HEK293T (cell line): ENCODE measurements at regions not wholly inside any gene's neighbourhood (a gene's known extent, or its start where the extent isn't known, plus 50 kb on each side); places are given as distances from the start of the nearest gene placed in this dataset.
A peak's percentile ranks its signal among the peaks of the same experiment; 100 is the strongest.

Experiments used
- CTCF ChIA-PET: fragments of 350-600 bp; formaldehyde crosslinking; extraction: SDS; loops from one replicate; lab custom pipeline; 2021; ENCODE audit warnings: antibody characterized with exemption, inconsistent platforms; lab: Yijun Ruan, JAX
- POLR2A ChIA-PET: fragments of 350-600 bp; formaldehyde crosslinking; extraction: SDS; loops from one replicate; lab custom pipeline; 2020; ENCODE audit warnings: antibody characterized with exemption, inconsistent platforms; lab: Yijun Ruan, JAX
- DNase-seq: peaks from one replicate; pipeline ENCODE4 v3.0.0; 2012; ENCODE audit warnings: mixed read lengths; ENCODE audit errors: extremely low spot score
- ARNT ChIP-seq: fragments of 450-650 bp; IDR thresholded peaks from 2 replicates; pipeline ENCODE4 v1.6.1; 2017; ENCODE audit warnings: mild to moderate bottlenecking
- BHLHE40 ChIP-seq: fragments of 450-650 bp; IDR thresholded peaks from 2 replicates; pipeline ENCODE4 v1.6.1; 2016; ENCODE audit warnings: mild to moderate bottlenecking, moderate library complexity, borderline replicate concordance
- CTBP1 ChIP-seq: fragments of 450-650 bp; IDR thresholded peaks from 2 replicates; pipeline ENCODE4 v1.6.1; 2016; ENCODE audit warnings: borderline replicate concordance
- ELF4 ChIP-seq: fragments of 450-650 bp; IDR thresholded peaks from 2 replicates; pipeline ENCODE4 v1.6.1; 2017; ENCODE audit warnings: antibody characterized with exemption
- FOXA1 ChIP-seq: fragments of 450-650 bp; IDR thresholded peaks from 2 replicates; pipeline ENCODE4 v1.6.1; 2016; ENCODE audit warnings: mild to moderate bottlenecking
- FOXK2 ChIP-seq: fragments of 450-650 bp; IDR thresholded peaks from 2 replicates; pipeline ENCODE4 v1.6.1; 2016; ENCODE audit warnings: mild to moderate bottlenecking
- FOXM1 ChIP-seq: fragments of 450-650 bp; IDR thresholded peaks from 2 replicates; pipeline ENCODE4 v1.6.1; 2017; ENCODE audit warnings: mild to moderate bottlenecking, borderline replicate concordance
- HDGF ChIP-seq: fragments of 450-650 bp; IDR thresholded peaks from 2 replicates; pipeline ENCODE4 v1.6.1; 2017; ENCODE audit warnings: antibody characterized with exemption, borderline replicate concordance
- L3MBTL2 ChIP-seq: fragments of 450-650 bp; conservative IDR thresholded peaks from 2 replicates; pipeline ENCODE4 v1.6.1; 2016; ENCODE audit warnings: mild to moderate bottlenecking
- LEF1 ChIP-seq: fragments of 450-650 bp; IDR thresholded peaks from 2 replicates; pipeline ENCODE4 v1.6.1; 2017; ENCODE audit warnings: mild to moderate bottlenecking, borderline replicate concordance
- NFRKB ChIP-seq: fragments of 450-650 bp; IDR thresholded peaks from 2 replicates; pipeline ENCODE4 v1.6.1; 2016; ENCODE audit warnings: mild to moderate bottlenecking, moderate library complexity
- PKNOX1 ChIP-seq: fragments of 450-650 bp; IDR thresholded peaks from 2 replicates; pipeline ENCODE4 v1.6.1; 2016
- SP1 ChIP-seq: fragments of 450-650 bp; IDR thresholded peaks from 2 replicates; pipeline ENCODE4 v1.6.1; 2017
- SUZ12 ChIP-seq: fragments of 450-650 bp; IDR thresholded peaks from 2 replicates; pipeline ENCODE4 v1.6.1; 2016; ENCODE audit warnings: mild to moderate bottlenecking
- TARDBP ChIP-seq: fragments of 450-650 bp; IDR thresholded peaks from 2 replicates; pipeline ENCODE4 v1.6.1; 2016
- ZNF384 ChIP-seq: fragments of 450-650 bp; IDR thresholded peaks from 2 replicates; pipeline ENCODE4 v1.6.1; 2016

DNA sequence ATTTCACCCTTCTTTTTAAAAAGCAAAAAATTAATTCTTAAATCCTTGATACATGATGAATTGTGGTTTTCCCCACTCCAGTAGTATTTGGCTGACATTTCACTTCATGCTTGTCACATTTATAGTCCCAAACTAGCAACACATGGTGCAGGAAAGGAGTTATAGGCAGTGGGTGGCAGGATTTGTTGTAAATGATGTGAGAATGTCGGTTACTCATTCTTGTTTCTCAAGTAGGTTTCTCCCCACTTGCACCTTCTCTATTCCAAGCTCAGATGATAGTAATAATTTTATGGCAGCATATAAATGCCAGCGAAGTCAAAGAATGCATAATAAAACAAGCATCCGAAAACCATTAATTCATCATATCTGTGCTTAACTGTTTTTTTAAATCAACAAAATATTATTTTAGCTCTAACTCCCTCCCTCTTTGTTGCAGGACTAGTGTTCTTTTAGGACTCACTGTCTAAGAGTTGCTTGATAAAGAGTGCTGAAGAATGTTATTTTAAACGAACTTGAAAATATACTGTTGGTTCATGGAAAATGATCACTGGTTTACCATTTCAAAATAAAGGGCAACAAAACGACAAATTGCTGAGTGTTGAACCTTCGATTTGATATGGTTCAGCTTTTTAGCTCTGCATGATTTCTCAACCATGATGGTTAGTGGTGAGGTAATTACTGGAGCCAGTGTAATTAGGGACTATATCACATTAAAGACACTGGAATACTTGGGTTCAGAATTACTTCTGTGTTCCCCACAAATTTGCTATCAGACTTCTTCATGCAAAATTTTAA lies 88.1 kb upstream of the ADAMTSL1 start:
- ChIA-PET CTCF (no interaction called here), POLR2A (no interaction called here)
- TF ChIP-seq SP1 = no peak
- no peak for TF ChIP-seq L3MBTL2
- no peak for TF ChIP-seq ELF4
- TF ChIP-seq ZNF384 = no peak
- no peak for DNase-seq

GRCh38 chr9:18390393-18390792 lies 83.6 kb upstream of the ADAMTSL1 start:
- no peak for DNase-seq
- CTCF ChIA-PET = interaction anchor here (0.7 kb wide), 1 partner anchor 18 kb away, joined by 3 read pairs; no protein-coding TSS in a partner anchor
- POLR2A ChIA-PET = no interaction called here
- no peak for TF ChIP-seq ELF4
- no peak for TF ChIP-seq L3MBTL2
- no peak for TF ChIP-seq SP1
- TF ChIP-seq CTBP1 = no peak
- TF ChIP-seq FOXK2 = no peak
- TF ChIP-seq PKNOX1 = no peak
- no peak for TF ChIP-seq SUZ12
- TF ChIP-seq FOXM1 = no peak
- no peak for TF ChIP-seq ARNT
- TF ChIP-seq LEF1 = no peak
- TF ChIP-seq ZNF384 = no peak
- no peak for TF ChIP-seq FOXA1
- TF ChIP-seq BHLHE40 = no peak
- TF ChIP-seq NFRKB = no peak

DNA sequence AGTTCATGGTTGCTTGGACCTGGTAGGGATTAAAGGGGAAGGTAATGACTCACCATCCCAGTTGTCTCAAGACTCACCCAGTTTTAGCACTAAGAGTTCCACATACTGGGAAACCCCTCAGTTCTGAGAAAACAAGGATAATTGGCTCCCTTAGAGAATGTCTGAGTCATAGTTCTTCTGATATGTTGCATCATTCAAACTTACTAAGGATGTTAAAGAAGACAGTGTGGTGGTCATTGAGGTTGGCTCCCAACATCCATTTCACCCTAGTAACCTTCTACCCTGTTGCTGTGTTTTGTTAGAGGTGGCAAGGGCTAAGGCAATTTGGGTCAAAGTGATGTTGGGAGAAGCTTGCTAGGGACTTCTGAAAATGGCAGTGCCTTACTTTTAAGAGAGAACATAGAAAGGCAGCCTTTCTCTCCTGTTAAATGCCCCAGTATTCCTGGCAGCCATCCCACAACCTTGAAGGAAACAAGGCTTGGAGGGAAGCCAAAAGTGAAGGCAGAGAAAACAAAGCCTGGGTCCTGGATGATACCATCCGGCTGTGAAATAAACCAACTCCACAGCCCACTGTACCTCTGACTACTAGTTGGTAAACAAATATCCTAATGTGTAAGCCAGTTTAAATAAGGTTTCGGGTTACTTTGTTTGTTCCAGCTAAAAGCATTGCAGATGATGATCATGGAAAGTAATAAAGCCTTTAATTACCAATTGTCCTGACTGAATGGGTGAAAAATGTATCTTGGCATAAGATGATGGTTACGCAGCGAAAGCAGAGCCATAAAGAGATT lies 80.4 kb upstream of the ADAMTSL1 start:
- CTCF ChIA-PET = no interaction called here
- no peak for TF ChIP-seq SUZ12
- no peak for TF ChIP-seq L3MBTL2
- TF ChIP-seq HDGF = no peak
- no peak for TF ChIP-seq NFRKB
- no peak for TF ChIP-seq ZNF384
- TF ChIP-seq FOXM1 = no peak
- no peak for TF ChIP-seq ARNT
- no peak for TF ChIP-seq ELF4
- TF ChIP-seq SP1 = no peak
- POLR2A ChIA-PET = no interaction called here
- DNase-seq = peak; percentile 32

DNA sequence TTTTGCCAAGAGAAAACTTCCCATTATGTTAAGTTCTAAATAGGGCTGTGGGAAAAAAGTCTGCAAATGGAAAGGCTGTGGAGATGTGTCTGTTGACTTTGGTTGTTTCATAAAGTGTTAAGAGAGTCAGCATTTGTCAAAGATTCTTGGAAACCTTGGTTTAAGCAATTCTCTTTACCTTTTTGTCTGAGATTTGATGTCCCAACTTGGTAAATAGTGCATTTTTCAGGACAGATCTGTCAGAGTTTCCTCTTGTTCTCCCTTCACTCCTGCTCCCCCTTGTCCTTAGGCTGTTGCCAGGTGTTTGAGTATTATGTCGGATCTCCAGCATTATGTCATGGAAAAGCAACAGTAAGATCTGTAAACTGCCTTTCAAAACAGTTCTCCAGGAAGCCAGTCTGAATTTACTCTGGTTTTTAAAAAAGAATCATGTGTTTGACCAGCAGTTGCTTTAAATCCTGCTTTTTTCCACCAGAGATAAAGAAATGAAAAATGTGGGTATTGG lies 79.1 kb upstream of the ADAMTSL1 start:
- DNase-seq = no peak
- ChIA-PET CTCF (no interaction called here), POLR2A (no interaction called here)
- TF ChIP-seq FOXM1 (no peak), LEF1 (no peak), SP1 (no peak), PKNOX1 (no peak), TARDBP (no peak), ARNT (no peak), ELF4 (no peak), FOXK2 (no peak), BHLHE40 (no peak), CTBP1 (no peak), NFRKB (no peak), FOXA1 (no peak), L3MBTL2 (no peak), ZNF384 (no peak), SUZ12 (no peak), HDGF (no peak)

DNA sequence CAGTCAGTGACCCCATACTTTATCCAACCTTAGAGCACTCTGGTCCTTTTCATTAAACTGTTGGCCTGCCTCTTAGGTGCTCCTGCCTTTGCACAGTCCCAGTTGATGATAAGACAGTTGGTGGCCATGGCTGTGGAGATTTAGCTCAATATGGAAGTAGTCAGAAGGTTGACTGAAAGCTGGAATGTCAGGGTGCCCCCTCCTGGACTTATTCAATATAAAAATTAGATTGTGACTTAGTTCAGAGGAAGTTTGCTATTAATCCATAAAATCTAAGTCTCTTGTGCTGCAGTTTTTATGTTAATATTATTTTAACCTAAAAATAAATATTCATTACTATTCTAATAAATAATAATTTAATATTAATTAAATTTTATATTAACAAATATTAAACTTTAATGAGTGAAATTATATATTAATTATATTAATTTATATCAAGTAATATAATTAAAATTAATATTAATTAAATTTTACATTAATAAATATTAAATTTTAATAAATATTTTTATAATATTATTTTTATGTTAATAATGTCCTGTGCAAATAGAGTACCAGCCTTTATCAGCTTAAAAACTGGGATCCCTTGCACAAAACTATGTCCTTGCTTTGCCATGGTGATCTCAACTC lies 77.7 kb upstream of the ADAMTSL1 start:
- ChIA-PET POLR2A (no interaction called here), CTCF (interaction anchor here (0.6 to 1.0 kb wide), 4 partner anchors 20 to 617 kb away, joined by 3 to 6 read pairs (median 4); no protein-coding TSS in a partner anchor)
- DNase-seq = peak; percentile 33
- no peak for TF ChIP-seq FOXA1
- no peak for TF ChIP-seq ZNF384
- no peak for TF ChIP-seq SUZ12
- TF ChIP-seq NFRKB = no peak
- TF ChIP-seq ELF4 = no peak
- no peak for TF ChIP-seq CTBP1
- no peak for TF ChIP-seq LEF1
- TF ChIP-seq L3MBTL2 = no peak
- TF ChIP-seq FOXM1 = no peak

- no peak for DNase-seq
- POLR2A ChIA-PET = no interaction called here
- CTCF ChIA-PET = no interaction called here
- no peak for TF ChIP-seq SP1
- no peak for TF ChIP-seq ARNT
- TF ChIP-seq HDGF = no peak
- no peak for TF ChIP-seq NFRKB
- no peak for TF ChIP-seq TARDBP
- no peak for TF ChIP-seq PKNOX1
- no peak for TF ChIP-seq L3MBTL2
These were observed 76.9 kb upstream of the ADAMTSL1 start for GRCh38 chr9:18397076-18397475.
